ENCODE measurements at regions not wholly inside any gene's neighbourhood (a gene's known extent, or its start where the extent isn't known, plus 50 kb on each side); places are given as distances from the start of the nearest gene placed in this dataset.
"Not testable (repeated sequence)": the region's sequence is repeated elsewhere in the genome, so short reads cannot be mapped to it uniquely, and the experiment has no call there.

DNA sequence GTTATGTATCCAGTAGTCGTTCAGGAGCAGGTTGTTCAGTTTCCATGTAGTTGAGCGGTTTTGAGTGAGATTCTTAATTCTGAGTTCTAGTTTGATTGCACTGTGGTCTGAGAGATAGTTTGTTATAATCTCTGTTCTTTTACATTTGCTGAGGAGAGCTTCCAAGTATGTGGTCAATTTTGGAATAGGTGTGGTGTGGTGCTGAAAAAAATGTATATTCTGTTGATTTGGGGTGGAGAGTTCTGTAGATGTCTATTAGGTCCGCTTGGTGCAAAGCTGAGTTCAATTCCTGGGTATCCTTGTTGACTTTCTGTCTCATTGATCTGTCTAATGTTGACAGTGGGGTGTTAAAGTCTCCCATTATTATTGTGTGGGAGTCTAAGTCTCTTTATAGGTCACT is 68.6 kb upstream of the IZUMO1R start:
- DNase-seq (ENCODE audit: low spot score), result not testable (repeated sequence)

DNA sequence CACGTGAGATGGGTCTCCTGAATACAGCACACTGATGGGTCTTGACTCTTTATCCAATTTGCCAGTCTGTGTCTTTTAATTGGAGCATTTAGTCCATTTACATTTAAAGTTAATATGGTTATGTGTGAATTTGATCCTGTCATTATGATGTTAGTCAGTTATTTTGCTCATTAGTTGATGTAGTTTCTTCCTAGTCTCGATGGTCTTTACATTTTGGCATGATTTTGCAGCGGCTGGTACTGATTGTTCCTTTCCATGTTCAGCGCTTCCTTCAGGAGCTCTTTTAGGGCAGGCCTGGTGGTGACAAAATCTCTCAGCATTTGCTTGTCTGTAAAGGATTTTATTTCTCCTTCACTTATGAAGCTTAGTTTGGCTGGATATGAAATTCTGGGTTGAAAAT is 68.0 kb upstream of the IZUMO1R start:
- not testable (repeated sequence) for DNase-seq (ENCODE audit: low spot score)

GRCh38 chr11:94237447-94238153 is 66.8 kb upstream of the IZUMO1R start:
- peak; percentile 99 for DNase-seq (ENCODE audit: low spot score)

DNA sequence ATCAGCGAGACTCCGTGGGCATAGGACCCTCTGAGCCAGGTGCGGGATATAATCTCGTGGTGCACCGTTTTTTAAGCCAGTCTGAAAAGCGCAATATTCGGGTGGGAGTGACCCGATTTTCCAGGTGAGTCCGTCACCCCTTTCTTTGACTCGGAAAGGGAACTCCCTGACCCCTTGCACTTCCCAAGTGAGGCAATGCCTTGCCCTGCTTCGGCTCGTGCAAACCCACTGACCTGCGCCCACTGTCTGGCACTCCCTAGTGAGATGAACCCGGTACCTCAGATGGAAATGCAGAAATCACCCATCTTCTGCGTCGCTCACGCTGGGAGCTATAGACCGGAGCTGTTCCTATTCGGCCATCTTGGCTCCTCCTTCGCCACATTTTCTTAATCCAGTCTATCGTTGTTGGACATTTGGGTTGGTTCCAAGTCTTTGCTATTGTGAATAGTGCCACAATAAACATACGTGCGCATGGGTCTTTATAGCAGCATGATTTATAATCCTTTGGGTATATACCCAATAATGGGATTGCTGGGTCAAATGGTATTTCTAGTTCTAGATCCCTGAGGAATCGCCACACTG is 66.1 kb upstream of the IZUMO1R start:
- DNase-seq (ENCODE audit: low spot score), result peak; percentile 99

DNA sequence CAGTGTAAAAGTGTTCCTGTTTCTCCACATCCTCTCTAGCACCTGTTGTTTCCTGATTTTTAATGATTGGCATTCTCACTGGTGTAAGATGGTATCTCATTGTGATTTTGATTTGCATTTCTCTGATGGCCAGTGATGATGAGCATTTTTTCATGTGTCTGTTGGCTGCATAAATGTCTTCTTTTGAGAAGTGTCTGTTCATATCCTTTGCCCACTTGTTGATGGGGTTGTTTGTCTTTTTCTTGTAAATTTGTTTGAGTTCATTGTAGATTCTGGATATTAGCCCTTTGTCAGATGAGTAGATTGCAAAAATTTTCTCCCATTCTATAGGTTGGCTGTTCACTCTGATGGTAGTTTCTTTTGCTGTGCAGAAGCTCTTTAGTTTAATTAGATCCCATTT is 65.6 kb upstream of the IZUMO1R start:
- DNase-seq (ENCODE audit: low spot score), result not testable (repeated sequence)

DNA sequence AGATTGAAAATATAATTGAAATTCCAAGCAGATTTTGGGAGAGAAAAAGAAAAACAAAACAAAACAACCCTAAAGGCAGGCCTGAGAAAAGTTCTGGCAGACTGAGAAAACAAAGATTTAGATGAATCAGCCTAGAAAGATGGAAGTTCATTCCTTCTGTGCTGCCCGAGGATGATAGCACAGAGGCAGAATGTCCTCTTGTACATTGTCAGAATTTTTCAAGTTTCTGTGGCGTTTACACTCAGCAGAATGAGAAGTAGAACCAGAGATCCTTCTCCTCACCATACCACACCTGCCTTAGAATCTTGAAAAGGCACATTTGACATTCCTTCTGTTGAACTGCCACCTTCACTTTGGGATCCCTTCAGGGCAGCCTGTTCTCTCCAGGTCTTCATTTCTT is 62.5 kb upstream of the IZUMO1R start:
- DNase-seq (ENCODE audit: low spot score), result no peak

DNA sequence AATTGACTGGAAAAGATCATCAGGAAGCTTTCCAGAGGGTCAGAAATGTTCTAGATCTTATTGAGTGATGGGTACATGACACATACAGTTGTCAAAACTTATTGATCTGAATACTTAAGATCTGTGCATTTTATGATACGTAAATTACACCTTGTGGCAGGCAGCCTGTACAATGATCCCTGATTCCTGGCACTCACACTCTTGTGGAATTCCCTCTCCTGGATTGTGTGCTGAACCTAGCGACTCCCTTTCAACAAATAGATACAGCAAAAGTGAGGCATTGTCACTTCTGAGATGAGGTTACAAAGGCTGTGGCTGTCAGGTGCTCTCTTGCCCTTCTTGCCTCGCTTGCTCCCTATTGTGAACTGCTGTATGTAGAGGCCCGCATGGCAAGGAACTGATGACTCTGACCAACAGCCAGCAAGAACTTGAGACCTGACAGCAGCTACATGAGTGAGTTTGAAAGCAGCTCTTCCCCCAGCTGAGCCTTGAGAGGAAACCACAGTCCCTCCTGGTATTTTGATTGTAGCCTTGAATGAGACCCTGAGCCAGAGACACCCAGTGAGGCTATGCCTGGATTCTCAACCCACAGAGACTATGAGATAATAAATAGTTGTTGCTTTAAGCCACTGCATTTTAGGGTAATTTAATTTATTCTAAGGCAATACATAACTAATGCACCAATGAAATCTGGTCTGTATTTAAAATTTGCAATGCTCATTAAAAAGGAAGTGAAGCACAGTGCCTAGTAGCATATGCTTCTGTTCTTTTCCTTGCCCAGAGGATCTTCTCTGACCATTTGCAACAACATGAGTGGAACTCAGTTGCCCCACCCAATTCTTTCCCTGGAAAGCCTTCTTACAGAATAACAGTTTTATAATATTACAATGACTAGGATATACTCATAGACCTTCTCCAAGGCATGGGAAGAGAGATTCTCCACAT is 60.5 kb upstream of the IZUMO1R start:
- DNase-seq (ENCODE audit: low spot score), result no peak

DNA sequence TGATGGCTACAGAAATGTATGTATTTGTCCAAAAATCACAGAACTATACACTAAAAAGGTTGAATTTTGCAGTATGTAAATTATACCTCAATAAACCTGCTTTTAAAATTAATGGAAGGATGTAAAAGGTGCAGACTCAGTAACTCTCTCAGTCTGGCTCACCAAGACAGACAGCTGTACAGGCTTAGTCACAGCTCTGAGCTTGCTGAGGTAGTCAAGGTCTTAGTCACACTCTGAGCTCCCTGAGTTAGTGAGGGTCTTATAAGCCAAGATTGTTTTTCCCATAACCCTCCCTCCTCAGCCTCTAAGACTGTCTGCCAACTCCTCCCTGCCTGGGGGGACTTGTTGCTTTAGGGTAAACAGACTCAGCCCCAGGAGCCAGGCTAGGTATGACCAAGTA is 59.3 kb upstream of the IZUMO1R start:
- DNase-seq (ENCODE audit: low spot score), result no peak

DNA sequence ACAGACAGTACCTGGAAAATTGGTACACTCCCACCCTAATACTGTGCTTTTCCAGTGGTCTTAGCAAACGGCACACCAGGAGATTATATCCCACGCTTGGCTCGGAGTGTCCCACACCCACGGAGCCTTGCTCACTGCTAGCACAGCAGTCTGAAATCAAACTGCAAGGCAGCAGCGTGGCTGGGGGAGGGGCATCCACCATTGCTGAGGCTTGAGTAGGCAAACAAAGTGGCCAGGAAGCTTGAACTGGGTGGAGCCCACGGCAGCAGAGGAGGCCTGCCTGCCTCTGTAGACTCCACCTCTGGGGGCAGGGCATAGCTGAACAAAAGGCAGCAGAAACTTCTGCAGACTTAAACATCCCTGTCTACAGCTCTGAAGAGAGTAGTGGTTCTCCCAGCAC is 56.1 kb upstream of the IZUMO1R start:
- not testable (repeated sequence) for DNase-seq (ENCODE audit: low spot score)

DNA sequence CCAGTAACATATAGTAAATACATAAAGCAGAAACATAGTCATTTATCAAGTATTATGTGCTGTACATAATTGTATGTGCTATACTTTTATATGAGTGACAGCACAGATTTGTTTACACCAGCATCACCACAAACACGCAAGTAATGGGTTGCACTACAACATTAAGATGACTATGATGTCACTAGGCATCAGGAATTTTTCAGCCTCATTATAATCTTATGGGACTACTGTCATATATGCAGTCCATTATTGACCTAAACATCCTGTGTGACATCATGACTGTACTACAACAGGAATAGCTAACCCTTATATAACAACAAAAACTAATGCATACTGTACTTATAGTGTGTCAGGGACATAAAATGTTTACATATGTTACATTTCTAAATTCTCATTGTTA is 50.2 kb upstream of the IZUMO1R start:
- no peak for DNase-seq (ENCODE audit: low spot score)
